GM21825 (cell line): ENCODE measurements at regions not wholly inside any gene's neighbourhood (a gene's known extent, or its start where the extent isn't known, plus 50 kb on each side); places are given as distances from the start of the nearest gene placed in this dataset.
"Not testable (repeated sequence)": the region's sequence is repeated elsewhere in the genome, so short reads cannot be mapped to it uniquely, and the experiment has no call there.

Source experiments
- ATAC-seq: cut with Tn5 transposase; IDR thresholded peaks from one replicate; pipeline ENCODE4 v1.9.1; 2021; ENCODE audit warnings: mild to moderate bottlenecking, moderate library complexity; ENCODE audit not compliant: unreplicated experiment

GRCh38 chr11:49817705-49818430 is 134.3 kb upstream of the OR4C13 start:
- ATAC-seq = not testable (repeated sequence)

DNA sequence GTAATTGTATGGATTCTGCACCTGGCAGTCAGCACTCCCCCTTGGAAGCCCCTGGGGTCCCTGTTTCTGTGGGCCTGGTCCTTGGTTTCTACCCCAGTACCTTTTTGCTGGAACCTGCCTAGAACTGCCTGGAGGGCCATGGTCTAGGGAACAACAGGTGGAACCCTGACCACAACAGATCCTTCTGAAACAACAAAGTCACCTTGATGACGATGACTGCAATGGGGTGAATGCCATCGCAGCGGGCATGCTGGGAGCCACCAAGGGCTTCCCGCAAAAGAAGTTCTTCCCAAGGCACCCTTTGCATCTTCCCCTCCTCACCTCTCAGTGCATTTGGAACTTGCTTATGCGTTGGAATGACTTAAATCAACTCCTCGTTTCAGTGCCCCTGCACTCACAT is 129.0 kb upstream of the OR4C13 start:
- not testable (repeated sequence) for ATAC-seq

GRCh38 chr11:49850541-49850940 is 101.7 kb upstream of the OR4C13 start:
- not testable (repeated sequence) for ATAC-seq

- ATAC-seq = no peak
Observed at GRCh38 chr11:49851511-49851910, 100.7 kb upstream of the OR4C13 start.

DNA sequence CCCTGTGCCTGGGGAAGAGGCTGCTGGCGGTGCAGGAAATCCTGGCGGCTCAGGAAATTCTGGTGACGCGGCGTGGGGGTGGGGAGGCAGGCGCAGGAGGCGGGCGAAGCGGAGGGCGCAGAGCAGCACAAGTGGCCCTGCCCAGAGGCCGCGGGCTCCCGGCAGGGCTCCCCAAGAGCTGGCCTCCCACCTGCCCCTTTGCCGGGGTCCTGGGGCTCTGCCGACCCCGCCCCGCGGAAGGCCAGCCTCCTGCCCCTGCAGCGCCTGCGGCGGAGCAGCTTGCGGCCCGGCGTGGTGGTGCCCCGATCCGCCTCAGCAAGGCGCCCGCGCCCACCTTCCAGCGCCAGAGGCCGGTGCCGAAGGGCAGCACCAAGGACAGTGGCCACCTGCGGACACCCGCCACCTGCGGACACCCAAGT is 100.2 kb upstream of the OR4C13 start:
- no peak for ATAC-seq

DNA sequence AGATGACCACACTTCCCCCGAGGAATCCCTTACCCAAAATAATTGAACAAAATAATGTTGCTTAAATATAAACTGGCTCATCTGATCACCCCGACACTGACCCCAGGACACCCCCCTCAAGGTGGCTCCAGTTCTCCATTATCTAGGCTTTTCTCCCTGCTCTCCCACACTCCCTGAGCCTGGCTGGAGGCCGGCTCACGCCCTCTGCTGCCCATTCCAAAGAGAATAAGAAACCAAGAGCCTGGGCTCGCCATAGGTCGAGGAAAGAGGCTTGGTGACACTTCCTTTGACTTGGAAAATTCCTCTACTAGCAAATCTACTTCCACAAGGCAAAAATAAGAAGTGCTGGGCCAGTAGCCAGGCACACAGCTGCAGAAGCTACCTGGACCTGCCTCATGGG is 63.3 kb upstream of the OR4C13 start:
- ATAC-seq = not testable (repeated sequence)

GRCh38 chr11:49891910-49892671 is 60.1 kb upstream of the OR4C13 start:
- ATAC-seq = not testable (repeated sequence)

GRCh38 chr11:49893442-49893841 is 58.7 kb upstream of the OR4C13 start:
- ATAC-seq = not testable (repeated sequence)
